Stimulated activated naive CD8-positive, alpha-beta T cell treated with anti-CD3 and anti-CD28 coated beads, Interleukin-15, Interleukin-2, amounts not matched to agents 100 U/mL and 50 U/mL, for 24 hours (primary cell): ENCODE measurements at regions not wholly inside any gene's neighbourhood (a gene's known extent, or its start where the extent isn't known, plus 50 kb on each side); places are given as distances from the start of the nearest gene placed in this dataset.

Source experiments
- ATAC-seq: fragments of 150-1000 bp; cut with Tn5 transposase; one replicate; pipeline ENCODE4 v1.10.0; 2021
- DNase-seq: peaks from one replicate; pipeline ENCODE4 v3.0.0; 2021

DNA sequence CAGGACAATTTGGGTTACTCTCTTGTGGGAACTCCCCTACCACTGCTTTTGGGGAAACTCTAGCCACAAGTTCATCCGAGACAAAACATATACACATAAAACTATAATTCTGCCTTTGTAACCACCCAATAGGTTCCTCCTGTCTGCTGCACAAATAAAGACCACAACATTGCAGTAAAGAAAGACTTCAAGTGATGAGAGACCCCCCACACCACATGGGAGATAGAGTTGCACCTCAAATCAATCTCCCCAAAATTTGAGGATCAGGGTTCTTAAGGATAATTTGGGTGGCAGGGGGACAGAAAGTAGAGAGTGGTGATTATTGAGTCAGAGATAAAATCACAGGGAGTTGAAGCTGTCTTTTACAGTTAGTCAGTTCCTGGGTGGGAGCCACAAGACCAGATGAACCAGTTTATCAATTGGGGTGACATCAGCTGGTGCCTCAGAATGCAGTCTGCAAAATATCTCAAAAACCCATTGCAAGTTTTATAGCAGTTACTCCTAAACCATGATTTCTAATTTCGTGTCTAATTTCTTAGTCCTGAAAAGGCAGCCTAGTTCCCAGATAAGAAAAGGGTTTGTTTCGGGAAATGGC is 1348.5 kb downstream of the PCDH9 start:
- no peak for ATAC-seq
- DNase-seq = no peak

DNA sequence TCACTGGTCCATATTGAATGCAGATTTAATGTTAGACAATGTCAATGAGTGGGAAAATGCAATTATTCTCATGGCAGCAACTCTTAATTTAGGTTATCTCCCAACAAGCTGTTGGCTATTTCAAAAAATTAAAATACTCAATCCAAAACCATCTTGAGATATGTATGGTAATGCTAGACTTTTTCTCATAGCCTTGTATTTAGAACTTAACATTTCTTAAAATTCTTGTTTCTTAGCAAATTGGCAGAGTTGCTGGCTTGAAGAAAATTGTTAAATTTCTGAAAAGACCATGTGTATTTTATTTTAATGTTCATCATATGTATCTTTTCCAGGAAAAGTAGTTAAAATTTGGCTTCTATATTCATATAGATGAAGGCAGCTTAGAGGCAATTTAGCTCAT is 1355.1 kb downstream of the PCDH9 start:
- no peak for ATAC-seq
- no peak for DNase-seq

DNA sequence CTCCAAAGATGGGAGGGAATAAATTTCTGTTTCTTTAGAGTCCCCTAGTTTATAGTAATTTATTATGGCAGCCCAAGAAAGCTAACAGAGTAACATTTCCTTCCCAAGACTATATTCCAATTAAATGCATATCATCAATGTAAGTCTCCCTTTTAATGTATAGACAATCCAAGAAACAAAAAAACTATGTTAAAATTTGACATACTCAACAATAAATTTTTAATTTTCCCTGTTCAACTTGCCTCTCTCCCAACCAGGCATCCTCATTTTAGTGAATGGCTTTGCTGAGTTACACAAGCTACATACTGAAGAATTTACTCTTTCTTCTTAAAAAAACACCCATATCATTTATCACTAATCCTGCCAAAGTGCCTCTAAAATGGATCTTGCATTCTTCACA is 1357.7 kb downstream of the PCDH9 start:
- DNase-seq = no peak
- no peak for ATAC-seq

DNA sequence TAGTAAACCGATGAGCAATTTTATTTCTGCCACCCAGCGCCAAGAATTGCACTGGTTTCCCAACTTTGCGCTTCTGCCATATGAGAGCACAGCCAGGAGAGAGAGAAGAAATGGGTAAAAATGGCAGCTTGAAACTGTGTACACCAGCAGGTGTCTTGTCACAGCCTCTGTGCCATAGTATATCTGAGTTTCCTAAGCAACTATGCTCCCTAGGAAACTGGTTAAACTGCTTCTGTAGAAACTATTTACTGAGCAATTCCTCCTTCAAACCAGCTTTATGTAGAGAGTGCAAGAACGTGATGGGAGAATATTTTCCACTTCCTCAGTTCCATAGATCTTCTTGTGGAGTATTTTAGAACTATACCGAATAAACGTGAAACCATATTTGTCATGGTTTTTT is 1361.3 kb downstream of the PCDH9 start:
- DNase-seq (no peak), ATAC-seq (no peak)

DNA sequence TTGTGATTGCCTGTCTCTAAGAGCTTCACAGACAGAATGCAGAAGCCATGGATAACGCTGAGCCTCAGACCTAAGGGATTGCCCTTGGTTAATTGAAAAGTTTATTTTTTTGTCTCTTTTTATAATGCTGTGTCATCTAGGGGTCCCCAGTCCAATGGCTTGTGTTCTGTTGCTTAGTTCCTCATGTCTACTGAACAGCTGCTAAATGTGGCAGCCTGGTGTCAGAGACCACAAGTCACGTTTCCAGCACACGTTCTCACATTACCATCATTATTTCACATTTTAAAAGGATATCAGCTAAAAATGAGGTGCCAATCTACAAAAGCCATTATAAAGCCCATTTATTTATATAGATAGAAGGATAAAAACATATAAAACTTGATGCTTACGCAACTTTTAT is 1362.0 kb downstream of the PCDH9 start:
- no peak for DNase-seq
- no peak for ATAC-seq

DNA sequence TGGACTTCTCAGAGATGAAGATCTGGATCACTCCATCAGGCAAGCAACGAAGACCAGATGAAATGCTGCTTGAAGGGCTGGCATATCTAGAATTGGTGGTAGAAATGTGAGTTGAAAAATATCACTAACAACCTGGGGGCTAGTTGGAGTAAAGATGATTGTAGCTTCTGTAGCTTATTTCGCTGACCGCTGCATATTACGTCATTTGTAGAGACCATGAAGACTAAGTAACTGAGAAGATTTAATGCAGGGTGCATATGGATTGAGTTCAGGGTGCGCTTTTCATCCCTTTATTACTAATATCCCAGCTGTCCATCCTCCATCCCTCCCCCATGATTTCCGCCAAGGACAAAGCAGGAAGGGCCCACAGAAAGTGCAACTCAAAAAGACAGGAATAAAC is 1364.0 kb downstream of the PCDH9 start:
- no peak for ATAC-seq
- DNase-seq = no peak

DNA sequence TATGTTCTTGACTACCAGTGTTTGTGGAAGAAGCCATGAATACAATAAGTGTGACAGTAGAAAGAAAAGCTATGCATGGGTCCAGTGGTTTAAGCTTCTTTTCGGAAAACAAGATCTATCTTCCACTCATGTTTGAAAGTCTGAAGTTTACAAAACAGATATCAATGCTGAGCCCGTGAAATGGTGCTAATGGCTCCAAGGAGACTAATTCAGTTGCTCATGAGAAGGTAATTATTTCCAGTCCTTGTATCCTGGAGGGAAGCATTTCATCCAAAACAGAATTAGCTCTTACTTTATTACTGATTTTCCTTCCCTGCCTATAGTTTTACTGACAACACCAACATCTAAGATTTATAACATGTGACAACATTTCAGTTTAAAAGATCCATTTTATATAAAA is 1364.9 kb downstream of the PCDH9 start:
- DNase-seq (no peak), ATAC-seq (no peak)

DNA sequence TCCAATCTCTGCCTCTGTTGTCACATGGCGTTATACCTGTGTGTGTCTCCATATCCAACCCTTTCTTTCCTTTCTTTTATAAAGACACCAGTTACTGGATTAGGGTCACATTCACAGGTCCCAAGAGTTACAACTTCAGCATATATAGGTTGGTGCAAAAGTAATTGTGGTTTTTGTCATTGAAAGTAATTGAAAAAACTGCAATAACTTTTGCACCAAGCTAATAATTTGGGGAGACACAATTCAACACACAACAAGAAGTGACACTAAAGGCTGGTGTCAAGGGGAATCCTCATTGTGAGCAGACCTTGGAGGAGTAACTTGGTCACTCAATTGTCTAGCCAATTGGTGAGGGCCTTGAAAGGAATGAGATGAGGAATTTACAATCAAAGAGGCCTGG is 1366.1 kb downstream of the PCDH9 start:
- DNase-seq (no peak), ATAC-seq (no peak)

DNA sequence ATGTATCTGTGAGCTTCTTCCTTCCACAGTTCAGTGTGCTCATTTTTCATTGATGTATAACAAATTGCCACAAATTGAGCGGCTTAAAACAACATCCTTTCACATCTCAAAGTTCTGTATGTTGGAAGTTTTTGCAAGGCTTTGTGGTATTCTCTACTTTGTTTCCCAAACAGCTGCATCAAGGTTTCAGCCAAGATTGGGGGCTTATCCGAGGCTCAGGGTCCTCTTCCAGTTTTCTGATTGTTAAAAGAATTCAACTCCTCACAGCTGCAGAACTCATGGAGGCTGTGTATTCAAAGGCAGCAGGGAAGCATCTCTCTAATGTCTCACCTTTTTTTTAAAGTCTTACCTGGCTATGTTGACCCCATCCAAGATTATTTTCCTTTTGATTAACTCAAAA is 1369.8 kb downstream of the PCDH9 start:
- ATAC-seq = no peak
- no peak for DNase-seq

DNA sequence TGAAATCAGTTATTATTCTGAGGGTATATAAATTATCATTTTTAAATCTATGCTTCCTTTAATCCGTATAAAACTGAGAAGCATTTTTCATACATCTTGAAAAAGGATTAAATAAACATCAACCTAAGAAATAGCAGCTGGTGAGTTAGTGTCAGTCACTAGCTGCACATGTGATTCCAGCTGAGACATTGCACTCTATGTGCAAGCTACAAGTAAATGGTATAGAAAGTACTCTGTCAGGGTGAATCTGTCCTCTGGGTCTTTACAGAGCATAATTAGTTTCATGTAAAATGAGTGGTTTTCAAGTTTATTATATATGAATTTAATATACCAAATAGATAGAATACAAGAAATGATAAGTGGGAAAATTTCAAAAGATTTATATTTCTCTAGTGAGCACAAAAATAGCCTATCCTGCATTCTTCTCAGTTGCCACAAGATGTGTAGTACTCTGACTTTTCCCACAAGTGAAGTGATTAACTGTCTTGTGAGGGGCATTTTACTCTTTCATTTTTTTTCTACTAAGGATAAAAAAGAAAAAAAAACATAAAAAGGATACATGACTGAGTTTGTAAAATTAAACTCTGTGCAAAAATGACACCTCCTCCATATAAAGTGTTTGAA is 1372.1 kb downstream of the PCDH9 start:
- ATAC-seq (no peak), DNase-seq (no peak)

DNA sequence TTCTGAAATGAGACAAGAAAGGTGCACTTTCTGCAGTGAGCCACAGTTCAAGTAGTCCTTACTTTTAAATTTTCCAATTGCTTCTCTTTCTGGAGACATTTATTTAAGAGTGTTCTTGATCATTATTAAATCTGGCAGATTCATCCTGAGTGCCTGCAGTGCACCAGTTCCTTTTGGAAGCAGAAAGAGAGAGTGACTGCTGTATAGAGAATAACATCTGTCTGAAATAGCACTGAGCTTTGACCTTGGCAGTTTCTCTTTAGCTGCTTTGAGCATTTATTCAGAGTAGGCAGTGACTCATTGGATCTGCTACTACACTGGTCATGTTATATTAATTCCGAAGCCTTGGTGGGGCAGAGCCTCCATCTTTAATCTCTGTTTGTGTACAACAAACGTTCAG is 1373.7 kb downstream of the PCDH9 start:
- DNase-seq (no peak), ATAC-seq (no peak)

DNA sequence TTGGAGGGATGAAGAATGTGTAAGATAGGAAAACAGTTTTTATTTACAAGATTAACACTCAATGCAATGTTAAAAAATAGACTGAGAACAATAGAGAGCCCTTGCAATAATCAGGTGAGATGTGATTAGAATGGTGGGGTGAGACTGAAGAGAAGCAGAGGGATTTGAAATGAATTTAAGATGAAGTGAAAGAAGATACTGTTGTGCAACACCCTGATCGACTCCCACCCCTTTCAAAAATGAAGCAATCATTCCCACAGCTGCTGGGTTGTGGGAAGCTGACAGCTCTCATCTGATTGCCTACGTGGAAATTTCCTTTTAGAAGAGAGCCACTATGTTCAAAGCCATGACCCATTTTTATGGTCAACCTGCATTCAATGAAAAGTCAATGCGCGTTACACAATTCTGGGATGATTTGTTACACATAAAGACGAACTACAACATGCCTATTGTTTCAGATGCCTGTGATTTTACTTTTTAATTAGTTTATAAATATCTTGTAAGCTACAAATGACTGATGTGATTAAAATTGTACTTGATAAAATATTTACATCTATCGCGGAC is 1374.8 kb downstream of the PCDH9 start:
- DNase-seq = no peak
- no peak for ATAC-seq

DNA sequence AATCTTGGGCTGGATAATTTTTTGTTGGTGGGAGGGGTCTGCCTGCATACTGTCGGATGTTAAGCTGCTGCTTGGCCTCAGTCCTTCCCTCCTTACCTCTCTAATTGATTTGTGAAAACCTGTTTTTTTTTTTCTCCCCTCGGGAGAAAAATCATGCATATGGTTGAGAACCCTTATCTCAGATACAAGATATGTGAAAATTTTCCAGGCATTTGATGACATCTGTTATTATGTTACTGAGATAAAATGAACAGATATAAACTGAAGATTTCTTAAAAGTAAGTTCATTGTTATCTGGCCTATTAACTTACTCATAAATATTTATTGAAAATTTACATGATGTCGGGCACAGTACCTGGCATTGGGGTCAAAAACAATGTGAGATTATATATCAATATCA is 1375.7 kb downstream of the PCDH9 start:
- DNase-seq = no peak

DNA sequence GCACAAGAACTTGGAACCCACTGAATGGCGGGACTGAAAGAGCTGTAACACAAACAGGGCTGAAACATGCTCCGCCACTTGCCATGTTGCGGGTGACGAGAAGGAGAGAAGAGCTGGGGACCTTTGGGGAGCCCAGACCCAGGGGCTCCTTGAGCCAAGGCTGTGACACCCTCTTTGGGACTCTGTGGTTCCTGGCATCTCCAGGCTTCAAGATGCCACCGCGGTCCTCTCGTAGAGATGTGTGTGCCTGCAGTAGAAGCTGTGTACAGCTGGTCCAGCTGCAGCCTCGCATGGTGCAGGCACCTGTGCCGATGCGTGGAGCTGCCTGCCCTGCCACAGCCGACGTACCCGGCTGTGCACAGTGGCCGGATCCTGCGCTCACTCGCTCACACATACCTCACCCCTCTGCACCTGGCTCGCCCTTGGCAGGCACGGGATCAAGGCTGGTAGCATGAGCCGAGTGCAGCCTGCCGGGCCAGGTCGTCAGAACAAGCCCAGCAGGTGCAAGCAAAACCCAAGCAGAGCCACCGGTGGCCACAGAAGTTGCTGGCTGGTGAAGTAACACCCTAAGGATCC is 1385.8 kb downstream of the PCDH9 start:
- DNase-seq (no peak), ATAC-seq (no peak)

More for the DNA sequence above, 1375.7 kb downstream of the PCDH9 start:
- ATAC-seq = no peak

DNA sequence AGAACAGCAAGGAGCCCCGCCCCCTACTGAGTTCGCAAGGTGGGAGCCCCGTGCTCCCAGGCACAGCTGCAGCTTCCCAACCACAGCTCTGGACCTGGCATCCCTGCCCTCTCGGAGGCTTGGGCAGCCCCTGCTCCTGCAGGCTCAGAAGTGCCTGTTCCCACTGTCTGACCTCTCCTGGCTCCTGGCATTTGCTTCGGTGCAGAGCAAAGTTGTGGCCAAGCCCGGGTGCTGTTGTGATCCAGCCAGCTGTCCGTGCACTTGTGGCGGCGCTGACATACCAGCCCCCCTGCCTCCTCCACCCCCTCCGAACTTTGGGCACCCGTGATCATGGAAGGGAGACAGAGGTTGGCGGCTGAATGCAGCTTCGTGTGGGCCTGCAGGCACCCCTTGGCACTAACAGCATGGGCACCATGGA is 1386.8 kb downstream of the PCDH9 start:
- no peak for ATAC-seq
- no peak for DNase-seq

DNA sequence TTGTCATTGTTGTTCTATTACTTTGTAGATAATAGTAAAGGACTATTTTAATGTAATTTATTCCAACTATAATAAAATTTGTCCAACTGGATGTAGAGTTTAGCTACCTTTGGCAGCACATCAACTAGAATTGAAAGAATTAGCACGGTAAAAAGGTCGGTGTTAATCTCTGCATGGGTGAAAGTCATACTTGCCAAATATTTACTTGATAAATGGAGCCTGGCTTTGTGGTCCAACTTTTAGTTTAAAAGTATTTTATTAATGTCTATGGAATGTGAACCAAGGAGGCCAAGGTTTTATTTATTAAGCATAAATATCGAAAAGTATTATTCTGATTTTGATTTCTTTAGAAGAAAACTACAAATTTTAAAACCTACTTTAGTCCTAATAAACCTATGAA is 1389.0 kb downstream of the PCDH9 start:
- DNase-seq = no peak
- no peak for ATAC-seq

DNA sequence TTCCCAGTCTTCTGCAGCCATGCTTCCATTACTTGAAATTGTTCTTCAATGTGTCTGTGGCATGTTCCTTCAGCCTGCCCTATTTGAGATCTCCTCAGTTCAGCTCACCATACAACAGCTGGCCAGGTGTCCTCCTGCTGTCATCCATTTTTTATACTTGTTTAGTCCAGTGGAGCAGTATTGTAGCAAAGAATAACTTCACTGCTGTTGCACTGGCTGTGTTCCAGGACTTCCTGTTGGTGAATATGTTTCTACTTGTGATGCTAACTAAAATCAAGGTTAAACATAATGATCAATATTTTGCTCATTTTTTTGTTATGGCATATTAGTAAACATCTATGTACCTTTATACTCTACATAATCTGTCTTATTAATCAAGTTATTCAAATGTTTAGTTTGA is 1394.1 kb downstream of the PCDH9 start:
- no peak for ATAC-seq
- no peak for DNase-seq

DNA sequence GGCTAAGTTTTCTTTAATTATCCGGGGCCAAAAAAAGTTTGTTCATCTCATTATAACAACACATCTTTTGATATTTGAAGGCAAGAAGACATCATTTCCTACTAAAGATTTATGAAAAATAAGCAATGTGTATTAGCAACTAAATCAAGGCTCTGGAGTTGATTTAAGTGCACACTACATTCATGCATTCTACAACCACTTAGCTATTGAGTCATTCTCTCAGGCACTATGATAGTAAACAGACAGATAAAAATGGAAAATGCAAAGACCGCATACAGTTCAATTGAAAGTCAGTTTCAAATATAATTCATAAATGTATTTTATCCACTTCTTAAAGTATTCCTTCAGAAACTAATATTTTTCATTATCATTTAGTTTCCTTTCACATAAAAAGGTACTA is 1395.2 kb downstream of the PCDH9 start:
- DNase-seq = no peak
- ATAC-seq = no peak

DNA sequence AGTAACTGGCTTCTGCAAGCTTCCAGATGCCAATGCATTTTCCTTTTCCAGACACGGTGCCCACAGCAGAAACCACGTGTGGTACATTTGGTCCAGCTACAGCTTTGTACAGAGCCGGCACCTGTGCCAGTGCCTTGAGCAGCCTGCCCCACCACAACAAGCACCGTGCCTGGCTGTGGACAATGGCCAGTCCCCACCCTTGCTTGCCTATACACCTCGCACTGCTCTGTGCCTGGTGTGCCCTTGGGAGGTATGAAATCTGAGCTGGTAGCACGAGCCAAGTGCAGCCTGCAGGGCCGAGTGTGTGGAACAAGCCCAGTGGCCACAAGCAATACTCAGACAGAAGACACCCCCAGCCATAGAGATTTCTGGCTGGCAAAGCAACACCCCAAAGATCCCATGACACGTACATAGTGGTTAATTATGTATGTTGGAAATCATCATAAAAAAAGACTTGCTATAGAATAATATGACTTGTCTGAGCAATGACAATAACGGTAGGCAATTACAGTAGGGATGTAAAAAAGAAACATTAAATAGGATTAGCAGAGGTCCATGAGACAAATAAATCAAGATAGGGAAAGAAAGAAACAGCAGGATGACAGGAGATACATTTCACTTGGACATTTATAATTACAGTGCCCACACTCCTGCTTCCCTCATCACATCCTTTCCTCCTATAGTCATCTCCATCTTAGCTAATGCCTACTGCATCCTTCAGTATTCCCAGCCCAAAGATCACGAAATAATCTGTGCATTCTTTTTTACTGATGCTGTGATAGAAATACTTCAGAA is 1399.5 kb downstream of the PCDH9 start:
- DNase-seq = no peak
- no peak for ATAC-seq

DNA sequence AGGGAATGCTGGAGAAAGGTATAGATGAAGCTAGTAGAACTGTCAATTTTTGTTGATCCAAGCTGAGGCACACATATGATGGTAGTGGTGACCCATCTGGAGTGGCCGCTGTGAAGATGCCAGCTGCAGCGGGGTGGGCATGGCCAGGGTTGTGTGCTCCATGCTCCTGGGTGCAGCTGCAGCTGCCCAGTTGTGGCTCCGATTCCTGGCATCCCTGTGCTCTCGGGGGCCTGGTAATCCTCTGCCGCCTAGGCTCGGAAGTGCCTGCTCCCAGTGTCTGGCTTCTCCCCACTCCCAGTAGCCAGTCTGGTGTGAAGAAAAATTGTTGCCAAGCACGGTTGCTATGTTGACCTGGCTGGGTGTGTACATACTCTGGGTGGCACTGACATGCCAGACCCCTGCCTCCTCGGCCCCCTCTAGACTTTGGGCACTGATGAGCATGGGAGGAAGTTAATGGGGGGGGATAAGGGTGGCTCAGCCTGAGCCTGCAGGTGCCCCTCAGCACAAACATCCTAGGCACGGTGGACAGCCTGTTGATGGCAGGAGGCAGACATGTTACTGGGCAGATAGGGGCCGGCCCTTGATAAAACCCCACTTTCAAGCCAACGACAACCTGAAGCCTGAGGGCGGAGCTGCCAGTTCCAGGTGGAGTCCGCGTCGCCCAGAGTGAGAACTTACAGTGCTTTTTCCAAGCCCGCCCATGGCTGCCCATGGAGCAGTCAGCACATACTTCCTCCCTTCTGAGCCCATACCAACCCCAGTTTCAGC is 1400.7 kb downstream of the PCDH9 start:
- no peak for DNase-seq
- no peak for ATAC-seq

DNA sequence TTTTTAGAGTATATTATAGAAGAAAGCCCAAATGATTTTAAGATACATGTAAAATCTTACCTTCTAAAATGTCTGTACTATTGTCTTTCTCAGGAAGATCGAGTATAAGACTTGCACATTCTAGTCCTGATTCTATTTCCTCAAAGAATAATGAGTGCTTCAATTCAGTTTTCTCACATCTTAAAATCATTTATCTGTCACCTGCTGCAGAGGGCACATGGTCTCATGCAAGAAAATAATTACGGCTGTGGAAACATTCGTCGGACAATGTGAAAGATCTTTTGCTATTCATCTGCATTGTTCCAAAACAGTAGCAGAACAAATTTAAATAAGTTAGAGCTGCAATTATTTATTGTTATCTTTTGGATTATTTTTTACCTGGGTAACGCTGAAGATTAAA is 1403.5 kb downstream of the PCDH9 start:
- ATAC-seq (no peak), DNase-seq (no peak)

DNA sequence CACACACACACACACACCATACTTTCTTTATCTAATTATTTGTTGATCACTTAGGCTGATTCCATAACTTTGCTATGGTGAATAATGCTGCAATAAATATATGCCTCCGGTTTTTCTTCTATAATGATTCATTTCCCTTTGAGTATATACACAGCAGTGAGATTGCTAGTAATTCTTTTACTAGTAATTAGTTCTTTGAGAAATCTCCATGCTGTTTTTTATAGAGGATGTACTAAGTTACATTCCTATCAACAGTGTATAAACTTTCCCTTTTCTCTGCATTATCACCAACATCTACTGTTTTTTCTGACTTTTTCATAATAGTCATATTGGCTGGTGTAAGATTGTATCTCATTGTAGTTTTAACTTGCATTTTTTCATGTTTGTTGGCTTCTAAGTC is 1405.1 kb downstream of the PCDH9 start:
- no peak for ATAC-seq

More for the DNA sequence above, 1405.1 kb downstream of the PCDH9 start:
- no peak for DNase-seq
